Activated T-cell treated with anti-CD3 and anti-CD28 coated beads for 1 hour (primary cell): ENCODE measurements at regions not wholly inside any gene's neighbourhood (a gene's known extent, or its start where the extent isn't known, plus 50 kb on each side); places are given as distances from the start of the nearest gene placed in this dataset.

Experiments used
- DNase-seq: peaks from one replicate; pipeline ENCODE4 v3.0.0-alpha.2; 2020; ENCODE audit warnings: low read depth

- no peak for DNase-seq
These were observed 590.2 kb downstream of the EPHA4 start for GRCh38 chr2:220981926-220982325.

- no peak for DNase-seq
These were observed 586.5 kb downstream of the EPHA4 start for GRCh38 chr2:220985561-220985960.

- no peak for DNase-seq
These were observed 584.3 kb downstream of the EPHA4 start for GRCh38 chr2:220987839-220988238.

- DNase-seq = no peak
These were observed 580.1 kb downstream of the EPHA4 start for GRCh38 chr2:220991972-220992371.

GRCh38 chr2:220994846-220995245 is 577.3 kb downstream of the EPHA4 start:
- DNase-seq = no peak

GRCh38 chr2:220995581-220995980 is 576.5 kb downstream of the EPHA4 start:
- no peak for DNase-seq

- DNase-seq = no peak
These were observed 573.9 kb downstream of the EPHA4 start for GRCh38 chr2:220998156-220998555.

GRCh38 chr2:220999356-220999755 is 572.7 kb downstream of the EPHA4 start:
- DNase-seq = no peak

GRCh38 chr2:221001381-221001801 is 570.7 kb downstream of the EPHA4 start:
- DNase-seq = no peak

GRCh38 chr2:221002101-221002685 is 569.9 kb downstream of the EPHA4 start:
- DNase-seq = no peak

GRCh38 chr2:221005338-221005737 is 566.8 kb downstream of the EPHA4 start:
- no peak for DNase-seq

- no peak for DNase-seq
These were observed 566.0 kb downstream of the EPHA4 start for GRCh38 chr2:221006084-221006483.

GRCh38 chr2:221016551-221016950 is 555.6 kb downstream of the EPHA4 start:
- no peak for DNase-seq

- DNase-seq = no peak
These were observed 553.8 kb downstream of the EPHA4 start for GRCh38 chr2:221018262-221018661.

GRCh38 chr2:221019668-221020067 is 552.4 kb downstream of the EPHA4 start:
- no peak for DNase-seq

- DNase-seq = no peak
These were observed 549.5 kb downstream of the EPHA4 start for GRCh38 chr2:221022554-221022953.

- no peak for DNase-seq
These were observed 546.7 kb downstream of the EPHA4 start for GRCh38 chr2:221025398-221025797.

GRCh38 chr2:221034026-221034701 is 537.9 kb downstream of the EPHA4 start:
- DNase-seq = no peak

- DNase-seq = no peak
These were observed 537.1 kb downstream of the EPHA4 start for GRCh38 chr2:221034973-221035372.

- no peak for DNase-seq
These were observed 529.2 kb downstream of the EPHA4 start for GRCh38 chr2:221042926-221043325.

- DNase-seq = no peak
These were observed 527.3 kb downstream of the EPHA4 start for GRCh38 chr2:221044781-221045180.

- DNase-seq = no peak
These were observed 521.9 kb downstream of the EPHA4 start for GRCh38 chr2:221050020-221050795.

- DNase-seq = no peak
These were observed 520.9 kb downstream of the EPHA4 start for GRCh38 chr2:221051162-221051561.
